ENCODE measurements at regions not wholly inside any gene's neighbourhood (a gene's known extent, or its start where the extent isn't known, plus 50 kb on each side); places are given as distances from the start of the nearest gene placed in this dataset.
A peak's percentile ranks its signal among the peaks of the same experiment; 100 is the strongest.

DNA sequence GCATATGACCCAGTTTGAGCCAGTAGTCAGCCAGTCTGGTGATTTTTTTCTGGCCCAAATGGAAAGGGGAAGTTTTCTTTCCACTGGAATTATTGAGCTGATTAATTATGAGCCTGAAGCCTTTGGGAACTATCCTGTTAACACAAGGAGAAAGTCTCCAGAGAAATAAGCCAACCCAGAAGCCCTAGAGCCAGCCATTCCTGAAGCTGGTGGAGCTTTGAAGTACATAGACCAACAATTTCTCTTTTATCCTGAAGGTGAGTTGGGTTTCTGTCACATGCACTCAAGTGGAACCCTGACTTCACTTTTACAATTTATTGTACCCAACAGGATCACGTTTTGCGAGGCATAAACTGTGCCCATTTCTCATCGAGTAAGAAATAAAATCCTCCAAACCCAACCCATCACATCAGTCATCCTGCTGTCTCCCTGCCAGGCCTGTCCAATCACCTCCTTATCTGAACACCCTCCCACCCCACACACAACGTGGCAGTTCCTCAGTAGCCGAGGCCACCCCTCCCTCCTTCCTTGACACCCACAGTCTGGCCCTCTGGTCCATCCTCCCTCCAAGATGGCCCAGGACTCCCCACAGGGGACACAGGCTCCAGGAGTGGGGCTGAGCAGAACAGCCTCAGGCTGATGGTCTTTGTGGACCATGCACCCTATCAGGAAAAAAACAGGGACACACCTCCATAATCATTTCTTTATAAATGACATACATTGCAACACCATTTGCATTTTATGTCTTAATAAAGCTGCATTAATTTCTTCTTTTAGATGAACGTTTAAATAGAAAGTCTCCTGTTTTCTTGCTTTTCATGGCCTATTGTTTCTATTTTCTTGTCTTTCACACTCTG, 55.7 kb upstream of the GATA2 start:
- H3K4me1 ChIP-seq = peaks cover 0 to 12% (median 3%) of the 10 kb centered on the region in 3 donors
- H3K4me3 ChIP-seq = no peak overlapping the region
- TF ChIP-seq EP300 (IDR thresholded peaks at IDR 0.05) (no peak), POLR2AphosphoS5 (IDR thresholded peaks at IDR 0.05) (no peak), CTCF (IDR thresholded peaks at IDR 0.05) (no peak), POLR2A (IDR thresholded peaks at IDR 0.05) (no peak)
- peaks cover 31% of the 10 kb centered on the region for H3K27me3 ChIP-seq
- 40 to 50% methylated on average over 2 to 6 of the region's 6 CpGs for WGBS, 2 donors (ENCODE audit: low coverage in 1 of 2)
- peaks cover 0 to 2% (median 0%) of the 10 kb centered on the region in 3 donors for H3K9me3 ChIP-seq
- peak overlapping the region in 1 of 4 donors; percentile 6 for H3K27ac ChIP-seq
- ATAC-seq = no peak
- no peaks in the 10 kb centered on the region for H3K36me3 ChIP-seq

DNA sequence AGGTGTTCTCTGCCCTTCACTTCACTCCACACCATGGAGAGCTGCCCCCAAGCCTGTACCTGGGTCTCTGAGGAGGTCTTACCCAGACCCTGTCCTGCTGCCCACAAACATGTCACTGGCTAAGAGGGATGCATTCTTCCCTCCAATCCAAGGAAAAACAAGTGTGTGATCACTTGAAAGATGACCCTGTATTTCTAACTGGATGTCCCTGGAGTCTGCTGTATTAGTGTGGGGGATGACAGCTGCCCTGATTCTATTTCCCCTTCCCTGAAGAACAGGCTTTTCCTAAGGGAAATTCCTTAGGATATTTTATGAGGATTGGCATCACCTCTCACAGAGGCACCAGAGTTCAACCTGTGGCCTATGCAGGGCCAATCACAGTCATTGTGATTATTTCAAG, 55.0 kb upstream of the GATA2 start:
- Histone ChIP-seq H3K9me3 (peaks cover 0 to 9% (median 0%) of the 10 kb centered on the region in 3 donors), H3K4me3 (no peak overlapping the region), H3K4me1 (peaks cover 0 to 12% (median 3%) of the 10 kb centered on the region in 3 donors), H3K27ac (peak overlapping the region in 1 of 4 donors; percentile 6), H3K36me3 (no peaks in the 10 kb centered on the region), H3K27me3 (peaks cover 27% of the 10 kb centered on the region)
- no peak for TF ChIP-seq POLR2AphosphoS5 (IDR thresholded peaks at IDR 0.05)
- no peak for ATAC-seq

DNA sequence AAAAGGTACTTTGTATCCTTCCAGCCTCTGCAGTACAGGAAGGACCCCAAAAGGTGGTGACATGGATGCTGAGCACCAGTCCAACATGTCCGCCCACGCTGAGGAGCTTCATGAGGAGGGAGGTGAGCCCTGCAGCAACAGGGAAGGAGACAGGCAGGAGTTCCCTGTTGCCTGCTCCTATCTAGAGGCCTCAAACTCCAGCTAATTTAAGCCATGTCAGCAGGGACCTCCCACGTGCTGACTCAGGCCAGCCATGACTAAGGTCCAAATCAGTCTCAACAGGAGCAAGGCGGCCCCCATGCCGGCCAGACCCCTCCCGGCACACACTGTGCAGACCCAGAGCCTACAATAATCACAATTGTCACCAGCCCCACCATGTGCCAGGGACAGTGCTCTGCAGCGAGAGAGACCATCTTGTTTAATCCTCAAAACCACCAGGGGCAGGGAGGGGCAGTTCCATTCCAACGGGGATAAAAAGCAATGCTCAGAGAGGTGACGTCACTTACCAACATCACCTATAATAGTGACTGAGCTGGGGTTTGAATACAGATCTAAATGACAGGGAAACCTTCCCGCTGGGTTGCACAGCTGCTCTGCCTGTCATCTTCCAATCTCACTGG, 54.5 kb upstream of the GATA2 start:
- H3K27ac ChIP-seq = no peak overlapping the region
- no peak for TF ChIP-seq CTCF (IDR thresholded peaks at IDR 0.05)
- no peak for TF ChIP-seq POLR2AphosphoS5 (IDR thresholded peaks at IDR 0.05)
- no peak for TF ChIP-seq POLR2A (IDR thresholded peaks at IDR 0.05)
- no peak for TF ChIP-seq EP300 (IDR thresholded peaks at IDR 0.05)
- no peak for ATAC-seq
- H3K27me3 ChIP-seq = peaks cover 27% of the 10 kb centered on the region
- H3K4me3 ChIP-seq = no peak overlapping the region
- no peaks in the 10 kb centered on the region for H3K36me3 ChIP-seq
- H3K9me3 ChIP-seq = peaks cover 0 to 14% (median 0%) of the 10 kb centered on the region in 3 donors
- 63 to 71% methylated on average over 4 to 6 of the region's 10 CpGs for WGBS, 2 donors (ENCODE audit: low coverage in 1 of 2)
- peaks cover 0 to 12% (median 3%) of the 10 kb centered on the region in 3 donors for H3K4me1 ChIP-seq

DNA sequence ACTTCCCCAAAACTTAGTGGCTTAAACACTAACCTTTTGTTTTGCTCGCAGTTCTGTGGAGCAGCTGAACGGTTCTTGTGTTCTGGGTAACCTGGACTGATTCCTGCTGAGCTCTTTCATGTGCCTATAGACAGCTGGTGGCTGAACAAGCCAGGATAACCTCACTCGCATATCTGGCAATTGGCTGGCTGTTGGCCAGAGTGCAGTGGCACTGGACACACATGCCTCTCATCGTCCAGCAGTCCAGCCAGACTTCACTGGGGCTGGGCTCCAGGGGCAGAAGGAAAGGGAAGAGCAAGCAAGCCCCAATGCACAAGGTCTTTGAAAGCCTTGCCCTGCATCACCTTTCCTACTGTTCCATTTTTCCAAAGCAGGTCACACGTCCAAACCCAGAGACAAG, 53.6 kb upstream of the GATA2 start:
- Histone ChIP-seq H3K4me3 (no peak overlapping the region), H3K27ac (no peak overlapping the region), H3K4me1 (peaks cover 0 to 12% (median 3%) of the 10 kb centered on the region in 3 donors), H3K27me3 (peaks cover 27% of the 10 kb centered on the region), H3K36me3 (no peaks in the 10 kb centered on the region), H3K9me3 (peaks cover 0 to 20% (median 0%) of the 10 kb centered on the region in 3 donors)
- no peak for TF ChIP-seq EP300 (IDR thresholded peaks at IDR 0.05)
- no peak for TF ChIP-seq CTCF (IDR thresholded peaks at IDR 0.05)
- no peak for TF ChIP-seq POLR2A (IDR thresholded peaks at IDR 0.05)
- TF ChIP-seq POLR2AphosphoS5 (IDR thresholded peaks at IDR 0.05) = no peak
- no peak for ATAC-seq
- 100% methylated on average over 1 of the region's 5 CpGs; no CpG with 5 or more reads in 1 of the 2 donors for WGBS, 2 donors (ENCODE audit: low coverage in 1 of 2)

GRCh38 chr3:128545120-128545752, 52.2 kb upstream of the GATA2 start:
- Histone ChIP-seq H3K4me3 (no peak overlapping the region), H3K36me3 (no peaks in the 10 kb centered on the region), H3K27ac (no peak overlapping the region), H3K27me3 (peaks cover 36% of the 10 kb centered on the region), H3K9me3 (peaks cover 0 to 20% (median 0%) of the 10 kb centered on the region in 3 donors), H3K4me1 (peaks cover 0 to 12% (median 3%) of the 10 kb centered on the region in 3 donors)
- TF ChIP-seq POLR2A (IDR thresholded peaks at IDR 0.05) (no peak), EP300 (IDR thresholded peaks at IDR 0.05) (no peak), POLR2AphosphoS5 (IDR thresholded peaks at IDR 0.05) (no peak), CTCF (IDR thresholded peaks at IDR 0.05) (no peak)
- no peak for ATAC-seq
- 80 to 93% methylated on average over 5 to 7 of the region's 8 CpGs for WGBS, 2 donors (ENCODE audit: low coverage in 1 of 2)

All from gastroesophageal sphincter (tissue), 4 donors.